ENCODE measurements at regions not wholly inside any gene's neighbourhood (a gene's known extent, or its start where the extent isn't known, plus 50 kb on each side); places are given as distances from the start of the nearest gene placed in this dataset.
A peak's percentile ranks its signal among the peaks of the same experiment; 100 is the strongest.

DNA sequence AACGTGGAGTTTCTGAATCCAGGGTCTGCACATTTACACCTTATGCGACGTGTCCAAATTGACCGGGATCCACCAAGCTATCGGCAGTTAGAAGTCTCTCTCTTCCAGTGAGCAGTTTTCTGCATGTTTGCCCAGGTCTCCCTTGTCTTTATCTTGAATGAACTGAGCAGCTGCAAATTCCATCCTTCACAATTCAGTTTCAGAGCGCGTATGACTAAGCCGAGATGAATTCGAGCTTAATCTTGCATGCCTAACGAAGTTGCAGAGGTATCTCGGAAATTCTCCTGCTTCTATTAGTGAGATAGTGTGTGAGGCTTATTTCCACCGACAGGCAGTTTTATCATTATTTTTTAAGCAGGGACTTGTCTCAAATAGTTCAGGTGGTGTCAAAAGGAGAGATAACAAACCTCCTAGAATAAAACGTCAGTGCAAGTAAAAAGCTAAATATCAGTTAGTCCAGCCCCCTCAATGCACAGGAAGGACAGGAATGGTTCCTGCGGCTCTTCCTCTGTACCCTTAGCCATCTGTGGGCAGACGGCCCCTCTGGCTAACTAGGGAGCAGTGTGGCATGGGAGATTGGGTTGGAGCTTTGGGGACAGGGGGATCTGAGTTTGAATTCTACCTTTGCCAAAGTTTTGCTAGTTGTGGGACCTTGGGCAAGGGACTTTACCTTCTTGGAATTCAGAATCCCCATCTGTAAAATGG, 93.0 kb upstream of the GPR139 start:
- BruUV-seq (replicated peaks): no TSS peak
- intact Hi-C loops (cut with micrococcal nuclease; ENCODE audit: unreplicated experiment): no loop called here
- H3K27me3 ChIP-seq (replicated peaks; ENCODE audit: control insufficient read depth, insufficient read depth, low read length): no peaks in the 10 kb centered on the region
- Mint-ChIP-seq H3K4me3 (ENCODE audit: unreplicated experiment) (peak overlapping the region; percentile 42), H3K27me3 (ENCODE audit: insufficient read depth, unreplicated experiment) (peaks cover 3% of the 10 kb centered on the region), H3K4me1 (ENCODE audit: low read depth, unreplicated experiment) (peaks cover 8% of the 10 kb centered on the region), H3K36me3 (ENCODE audit: insufficient read depth, unreplicated experiment) (no peaks in the 10 kb centered on the region), H3K9me3 (ENCODE audit: unreplicated experiment) (no peaks in the 10 kb centered on the region), H3K27ac (ENCODE audit: unreplicated experiment) (no peak overlapping the region)
- TF ChIP-seq, protein P1, sequence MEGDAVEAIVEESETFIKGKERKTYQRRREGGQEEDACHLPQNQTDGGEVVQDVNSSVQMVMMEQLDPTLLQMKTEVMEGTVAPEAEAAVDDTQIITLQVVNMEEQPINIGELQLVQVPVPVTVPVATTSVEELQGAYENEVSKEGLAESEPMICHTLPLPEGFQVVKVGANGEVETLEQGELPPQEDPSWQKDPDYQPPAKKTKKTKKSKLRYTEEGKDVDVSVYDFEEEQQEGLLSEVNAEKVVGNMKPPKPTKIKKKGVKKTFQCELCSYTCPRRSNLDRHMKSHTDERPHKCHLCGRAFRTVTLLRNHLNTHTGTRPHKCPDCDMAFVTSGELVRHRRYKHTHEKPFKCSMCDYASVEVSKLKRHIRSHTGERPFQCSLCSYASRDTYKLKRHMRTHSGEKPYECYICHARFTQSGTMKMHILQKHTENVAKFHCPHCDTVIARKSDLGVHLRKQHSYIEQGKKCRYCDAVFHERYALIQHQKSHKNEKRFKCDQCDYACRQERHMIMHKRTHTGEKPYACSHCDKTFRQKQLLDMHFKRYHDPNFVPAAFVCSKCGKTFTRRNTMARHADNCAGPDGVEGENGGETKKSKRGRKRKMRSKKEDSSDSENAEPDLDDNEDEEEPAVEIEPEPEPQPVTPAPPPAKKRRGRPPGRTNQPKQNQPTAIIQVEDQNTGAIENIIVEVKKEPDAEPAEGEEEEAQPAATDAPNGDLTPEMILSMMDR (IDR thresholded peaks at IDR 0.05; ENCODE audit: insufficient read depth in 1 of 2, low read depth in 1 of 2, low read length in 1 of 2, severe bottlenecking in 1 of 2, unreplicated experiment in 1 of 2): no peak
- H3K36me3 ChIP-seq (ENCODE audit: control insufficient read depth, insufficient read depth, low read length): no peaks in the 10 kb centered on the region
- CTCF ChIA-PET: no interaction called here
- H3K9me3 ChIP-seq: no peaks in the 10 kb centered on the region
- no peak overlapping the region for H3K4me3 ChIP-seq (ENCODE audit: low read depth, low read length)
- POLR2A ChIA-PET: interaction anchor here (0.6 kb wide), 1 partner anchor 9 kb away, joined by 6 read pairs; no protein-coding TSS in a partner anchor
- DNase-seq: peak; percentile 34 to 42
- H3K4me1 ChIP-seq: peaks cover 13% of the 10 kb centered on the region

DNA sequence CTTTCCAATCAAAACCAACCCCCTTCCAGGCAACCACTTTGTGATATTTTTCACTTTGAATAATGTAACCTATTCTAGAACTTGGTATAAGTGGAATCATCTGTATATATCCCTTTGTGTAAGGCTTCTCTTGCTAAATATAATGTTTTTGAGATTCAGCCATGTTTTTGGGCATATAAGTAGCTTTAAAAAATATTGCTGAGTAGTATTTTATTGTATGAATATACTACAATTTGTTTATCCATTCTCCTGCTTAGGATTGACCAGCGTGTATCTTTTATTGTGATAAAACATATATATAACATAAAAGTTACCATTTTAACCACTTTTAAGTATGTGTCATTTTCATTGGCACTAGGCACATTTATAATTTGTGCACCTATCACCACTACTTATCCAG, 79.8 kb upstream of the GPR139 start:
- no peaks in the 10 kb centered on the region for H3K36me3 ChIP-seq (ENCODE audit: control insufficient read depth, insufficient read depth, low read length)
- no peaks in the 10 kb centered on the region for H3K9me3 Mint-ChIP-seq (ENCODE audit: unreplicated experiment)
- TF ChIP-seq, protein P1 (IDR thresholded peaks at IDR 0.05; ENCODE audit: insufficient read depth in 1 of 2, low read depth in 1 of 2, low read length in 1 of 2, severe bottlenecking in 1 of 2, unreplicated experiment in 1 of 2): no peak
- intact Hi-C loops (cut with micrococcal nuclease; ENCODE audit: unreplicated experiment): no loop called here
- DNase-seq: no peak
- CTCF ChIA-PET: no interaction called here
- BruUV-seq (replicated peaks): no TSS peak
- POLR2A ChIA-PET: no interaction called here
- no peak overlapping the region for H3K27ac Mint-ChIP-seq (ENCODE audit: unreplicated experiment)
- no peak overlapping the region for H3K4me3 ChIP-seq (ENCODE audit: low read depth, low read length)
- H3K36me3 Mint-ChIP-seq (ENCODE audit: insufficient read depth, unreplicated experiment): no peaks in the 10 kb centered on the region
- H3K27me3 Mint-ChIP-seq (ENCODE audit: insufficient read depth, unreplicated experiment): peaks cover 2% of the 10 kb centered on the region
- no peaks in the 10 kb centered on the region for H3K4me1 Mint-ChIP-seq (ENCODE audit: low read depth, unreplicated experiment)
- no peaks in the 10 kb centered on the region for H3K4me1 ChIP-seq
- H3K27me3 ChIP-seq (replicated peaks; ENCODE audit: control insufficient read depth, insufficient read depth, low read length): no peaks in the 10 kb centered on the region
- no peak overlapping the region for H3K4me3 Mint-ChIP-seq (ENCODE audit: unreplicated experiment)
- no peaks in the 10 kb centered on the region; the same call in 1 of the 2 replicates for H3K9me3 ChIP-seq

GRCh38 chr16:20147091-20147490, 73.4 kb upstream of the GPR139 start:
- DNase-seq: no peak
- Histone ChIP-seq H3K27me3 (replicated peaks; ENCODE audit: control insufficient read depth, insufficient read depth, low read length) (no peaks in the 10 kb centered on the region), H3K4me3 (ENCODE audit: low read depth, low read length) (no peak overlapping the region), H3K4me1 (no peaks in the 10 kb centered on the region), H3K36me3 (ENCODE audit: control insufficient read depth, insufficient read depth, low read length) (no peaks in the 10 kb centered on the region), H3K9me3 (no peaks in the 10 kb centered on the region; the same call in 1 of the 2 replicates)
- TF ChIP-seq, protein P1 (IDR thresholded peaks at IDR 0.05; ENCODE audit: insufficient read depth in 1 of 2, low read depth in 1 of 2, low read length in 1 of 2, severe bottlenecking in 1 of 2, unreplicated experiment in 1 of 2): no peak
- no peaks in the 10 kb centered on the region for H3K36me3 Mint-ChIP-seq (ENCODE audit: insufficient read depth, unreplicated experiment)
- peaks cover 17% of the 10 kb centered on the region for H3K27me3 Mint-ChIP-seq (ENCODE audit: insufficient read depth, unreplicated experiment)
- BruUV-seq (replicated peaks): no TSS peak
- ChIA-PET POLR2A (no interaction called here), CTCF (no interaction called here)
- intact Hi-C loops (cut with micrococcal nuclease; ENCODE audit: unreplicated experiment): no loop called here
- H3K9me3 Mint-ChIP-seq (ENCODE audit: unreplicated experiment): no peaks in the 10 kb centered on the region
- H3K27ac Mint-ChIP-seq (ENCODE audit: unreplicated experiment): no peak overlapping the region
- H3K4me3 Mint-ChIP-seq (ENCODE audit: unreplicated experiment): no peak overlapping the region
- no peaks in the 10 kb centered on the region for H3K4me1 Mint-ChIP-seq (ENCODE audit: low read depth, unreplicated experiment)

All from Caco-2 (cell line).